ENCODE measurements at regions not wholly inside any gene's neighbourhood (a gene's known extent, or its start where the extent isn't known, plus 50 kb on each side); places are given as distances from the start of the nearest gene placed in this dataset.

DNA sequence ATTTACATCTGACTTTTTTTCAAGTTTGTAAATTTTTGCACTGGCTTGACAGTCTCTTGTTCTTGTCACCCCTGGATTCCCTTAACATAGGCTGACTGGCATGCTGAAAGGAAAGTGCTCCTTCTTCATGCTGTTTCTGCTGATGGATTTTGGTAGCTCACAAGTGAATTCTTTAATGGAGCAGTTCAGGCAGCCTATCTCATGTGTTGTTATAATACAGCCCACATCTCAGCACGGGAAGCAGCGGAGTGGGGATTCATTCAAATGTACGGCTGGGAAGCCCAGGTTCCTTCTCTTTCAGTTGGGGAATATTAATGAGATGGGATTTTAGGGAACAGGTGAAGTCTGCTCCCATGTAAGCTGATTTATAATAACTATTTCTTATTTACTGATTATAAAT lies 142.8 kb downstream of the CD8B2 start:
- no peak for DNase-seq (ENCODE audit: low spot score)

- DNase-seq (ENCODE audit: low spot score) = no peak
These were observed 144.1 kb downstream of the CD8B2 start for GRCh38 chr2:106631281-106631680.

DNA sequence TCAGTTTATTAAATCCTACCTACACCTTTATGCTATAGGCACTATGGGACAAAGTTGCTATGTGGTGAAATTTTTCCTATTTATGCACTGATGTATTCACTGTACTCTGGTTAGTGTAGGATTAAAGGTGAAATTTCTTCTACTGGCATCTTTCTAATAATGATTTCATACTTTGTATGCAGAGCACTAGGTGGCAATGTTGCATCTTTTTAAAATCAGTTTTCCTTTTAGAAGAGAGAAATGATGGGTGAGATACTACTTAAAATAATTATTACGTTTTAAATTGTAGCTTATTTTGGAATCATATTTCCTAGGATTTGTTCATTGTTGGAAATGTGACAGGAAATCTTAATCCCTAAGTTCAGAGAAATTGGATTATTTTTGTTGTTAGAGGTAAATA lies 150.9 kb downstream of the CD8B2 start:
- peak; percentile 17 for DNase-seq (ENCODE audit: low spot score)

DNA sequence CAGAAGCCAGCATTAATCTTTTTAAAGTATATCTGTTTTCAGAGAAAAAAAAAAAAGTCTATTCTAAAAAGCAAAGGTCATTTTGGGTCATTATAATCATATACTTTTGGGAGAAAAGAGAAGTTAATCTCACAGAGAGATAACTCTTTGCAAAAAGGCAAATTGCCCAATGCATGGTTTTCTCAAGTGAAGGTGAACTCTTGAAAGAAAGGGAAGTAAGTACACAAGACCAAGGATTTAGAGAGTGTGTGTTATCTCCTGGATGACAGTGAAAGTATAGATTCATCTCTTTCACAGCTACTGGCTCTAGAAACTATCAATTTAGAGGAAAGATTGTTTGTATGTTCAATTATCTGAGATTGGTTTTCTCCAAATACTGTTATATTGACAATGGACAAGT lies 151.4 kb downstream of the CD8B2 start:
- DNase-seq (ENCODE audit: low spot score) = no peak

DNA sequence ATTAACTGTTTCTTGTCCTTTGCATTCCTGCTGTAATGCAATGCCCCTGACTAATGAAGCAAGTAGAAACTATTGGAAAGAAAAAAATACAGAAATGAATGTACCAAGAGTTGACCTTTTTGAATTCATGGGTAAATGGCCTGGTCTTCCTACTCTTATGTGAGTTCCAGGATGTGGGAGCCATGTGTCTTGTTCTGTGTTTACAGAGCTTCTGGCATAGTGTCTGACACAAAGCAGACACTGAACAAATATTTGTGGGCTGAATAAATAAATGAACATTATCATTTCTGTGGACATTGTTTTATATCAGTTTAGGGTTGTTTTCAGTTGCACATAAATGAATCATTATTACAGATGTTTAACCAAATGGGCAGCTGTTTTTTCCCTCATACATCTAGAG lies 155.5 kb downstream of the CD8B2 start:
- DNase-seq (ENCODE audit: low spot score) = no peak

GRCh38 chr2:106644623-106645022 lies 157.5 kb downstream of the CD8B2 start:
- DNase-seq (ENCODE audit: low spot score) = no peak

DNA sequence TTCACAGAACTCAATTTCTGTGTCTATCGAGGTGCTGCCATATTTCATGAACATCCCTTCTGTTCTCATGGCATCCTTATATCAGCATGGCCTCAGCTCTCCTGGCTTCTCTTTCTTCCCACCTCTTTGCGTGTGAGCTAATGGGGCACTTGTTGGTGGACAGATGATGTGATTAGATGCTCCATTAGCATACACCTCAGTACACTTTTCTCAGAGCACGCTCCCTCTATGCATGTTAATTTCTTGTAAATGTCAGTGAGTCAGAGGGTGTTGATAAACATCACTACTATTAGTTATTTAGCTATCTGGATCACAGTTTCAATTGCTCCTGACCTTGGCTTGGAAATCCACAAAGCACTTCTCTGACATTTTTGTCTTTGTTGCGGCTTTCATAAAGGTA lies 159.4 kb downstream of the CD8B2 start:
- no peak for DNase-seq (ENCODE audit: low spot score)

GRCh38 chr2:106649306-106649705 lies 162.1 kb downstream of the CD8B2 start:
- no peak for DNase-seq (ENCODE audit: low spot score)

DNA sequence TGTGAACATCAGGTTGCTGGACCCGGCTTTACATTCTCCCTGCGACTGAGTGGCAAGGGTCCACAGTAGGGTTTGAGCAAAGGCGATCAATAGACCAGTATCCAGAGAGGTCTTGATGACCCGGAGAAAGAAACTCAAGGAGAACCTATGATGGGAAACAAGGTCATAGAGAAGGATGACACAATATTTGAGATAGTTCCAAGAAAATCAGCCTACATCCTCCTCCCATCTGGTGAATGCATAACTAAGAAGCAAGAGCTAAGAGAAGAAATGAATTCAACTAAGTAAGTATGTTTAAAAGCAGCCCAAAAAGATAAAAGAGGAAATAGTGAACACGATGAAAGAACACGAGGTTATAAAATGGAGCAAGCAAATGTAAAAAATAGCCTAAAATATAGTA lies 166.3 kb downstream of the CD8B2 start:
- DNase-seq (ENCODE audit: low spot score) = no peak

DNA sequence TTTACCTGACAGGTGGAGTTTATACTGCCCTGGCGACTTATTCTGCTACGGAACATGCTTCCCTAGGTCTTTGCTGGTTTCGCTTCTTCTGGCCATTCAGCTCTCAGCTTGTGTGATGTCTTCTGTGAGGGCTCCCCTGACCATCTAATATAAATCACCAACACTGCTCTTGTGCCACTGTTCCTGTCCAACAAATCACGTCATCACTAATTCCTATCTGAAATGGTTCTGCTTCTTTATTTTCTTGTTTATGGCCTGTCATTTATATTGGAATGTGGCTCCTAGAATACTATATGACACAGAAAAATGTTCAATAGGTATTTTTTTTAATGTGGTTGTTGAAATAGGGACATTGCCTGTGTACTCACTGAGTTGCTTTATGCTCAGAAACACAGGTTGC lies 171.5 kb downstream of the CD8B2 start:
- DNase-seq (ENCODE audit: low spot score) = no peak

DNA sequence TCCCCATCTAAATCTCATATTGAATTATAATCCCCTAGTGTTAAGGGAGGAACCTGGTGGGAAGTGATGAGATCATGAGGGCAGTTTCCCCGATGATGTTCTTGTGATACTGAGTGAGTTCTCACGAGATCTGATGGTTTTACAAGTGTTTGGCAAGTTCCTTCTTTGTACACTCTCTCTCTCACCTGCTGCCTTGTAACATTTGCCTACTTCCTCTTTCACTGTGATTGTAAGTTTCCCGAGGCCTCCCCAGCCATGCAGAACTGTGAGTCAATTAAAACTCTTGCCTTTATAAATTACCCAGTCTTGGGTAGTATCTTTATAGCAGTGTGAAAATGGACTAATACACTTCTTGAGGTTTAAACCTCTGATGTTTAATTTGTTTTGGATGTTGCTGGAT lies 177.5 kb downstream of the CD8B2 start:
- no peak for DNase-seq (ENCODE audit: low spot score)

GRCh38 chr2:106667478-106668070 lies 180.4 kb downstream of the CD8B2 start:
- DNase-seq (ENCODE audit: low spot score) = no peak

DNA sequence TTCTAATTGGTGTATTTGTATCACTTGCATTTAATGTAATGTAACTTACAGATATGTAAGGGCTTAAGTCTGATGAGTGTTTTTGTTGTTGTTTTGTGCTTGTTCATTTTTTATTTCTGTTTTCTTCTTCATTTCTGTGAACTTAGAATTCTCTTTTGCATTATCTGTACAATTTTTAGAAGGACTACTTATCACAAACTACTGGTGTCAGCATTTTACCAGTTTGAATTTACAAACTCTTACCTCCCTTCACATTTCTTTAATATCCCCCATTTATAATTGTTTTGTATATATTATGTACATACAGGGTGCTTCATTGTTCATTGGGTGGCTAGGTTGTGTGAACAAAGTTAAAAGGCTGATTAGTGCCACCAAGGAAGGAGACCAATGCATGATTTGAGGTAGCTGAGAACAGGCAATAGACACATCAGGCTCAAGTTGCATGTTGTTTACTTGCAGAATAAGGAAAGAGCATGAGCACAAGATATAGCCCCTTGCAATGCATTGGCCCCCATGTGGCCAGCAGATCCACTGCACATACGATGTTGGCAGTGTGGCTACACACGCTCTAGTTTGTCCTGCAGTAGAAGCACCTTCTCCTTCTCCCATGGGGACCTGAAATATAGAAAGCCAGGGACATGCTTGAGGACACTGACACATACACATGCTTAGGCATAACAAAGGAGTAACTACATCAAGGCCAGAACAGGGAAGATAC lies 198.2 kb downstream of the CD8B2 start:
- no peak for DNase-seq (ENCODE audit: low spot score)

DNA sequence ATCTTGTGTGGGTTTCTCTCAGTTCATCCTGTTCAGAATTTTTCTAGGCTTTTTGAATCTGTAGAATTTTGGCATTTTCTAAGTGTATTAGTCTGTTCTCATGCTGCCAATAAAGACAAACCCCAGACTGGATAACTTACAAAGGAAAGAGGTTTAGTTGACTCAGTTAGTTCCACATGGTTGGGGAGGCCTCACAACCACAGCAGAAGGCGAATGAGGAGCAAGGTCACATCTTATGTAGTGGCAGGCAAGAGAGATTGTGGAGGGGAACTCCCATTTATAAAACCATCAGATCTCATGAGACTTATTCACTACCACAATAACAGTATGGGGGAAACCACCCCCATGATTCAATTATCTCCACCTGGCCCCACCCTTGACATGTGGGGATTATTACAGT lies 199.2 kb downstream of the ST6GAL2 start:
- no peak for DNase-seq (ENCODE audit: low spot score)

GRCh38 chr2:106694964-106695470 lies 190.9 kb downstream of the ST6GAL2 start:
- DNase-seq (ENCODE audit: low spot score) = no peak

DNA sequence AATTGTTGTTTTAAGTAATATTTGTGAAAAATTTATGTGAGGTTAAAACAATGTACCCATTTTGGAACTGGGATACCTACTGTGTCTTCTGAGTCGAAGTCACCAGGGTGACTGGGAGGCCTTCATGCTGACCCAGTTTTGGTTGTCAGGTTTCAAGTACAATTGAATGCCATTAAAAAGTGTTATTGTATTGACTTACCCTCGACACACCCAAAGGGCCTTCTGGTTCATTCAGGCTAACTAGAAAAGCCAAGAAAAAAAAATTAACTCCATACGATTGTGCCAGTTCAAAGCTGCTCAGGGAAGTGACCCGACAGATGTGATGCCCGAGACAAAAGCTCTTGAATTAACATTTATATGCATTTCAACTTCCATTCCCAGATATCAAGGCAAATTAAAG lies 190.0 kb downstream of the ST6GAL2 start:
- DNase-seq (ENCODE audit: low spot score) = no peak

- DNase-seq (ENCODE audit: low spot score) = no peak
These were observed 185.4 kb downstream of the ST6GAL2 start for GRCh38 chr2:106700616-106701015.

GRCh38 chr2:106701203-106702022 lies 184.6 kb downstream of the ST6GAL2 start:
- no peak for DNase-seq (ENCODE audit: low spot score)

DNA sequence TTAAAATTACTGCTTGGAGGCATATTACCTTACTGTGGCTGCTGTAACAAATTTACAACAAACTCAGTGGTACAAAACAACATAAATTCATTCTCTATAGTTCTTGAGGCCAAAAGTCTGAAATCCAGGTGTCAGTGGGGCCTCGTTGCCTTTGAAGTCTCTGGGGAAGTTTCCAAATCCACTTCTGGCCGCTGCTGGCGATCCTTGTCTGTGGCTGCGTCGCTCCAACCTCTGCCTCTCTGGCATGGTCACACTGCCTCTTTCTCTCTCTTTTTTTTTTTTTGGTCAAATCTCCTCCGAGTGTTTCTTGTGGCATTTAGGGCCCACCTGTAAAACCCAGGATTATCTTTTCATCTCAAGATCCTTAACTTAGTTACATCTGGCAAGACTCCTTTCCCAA lies 182.8 kb downstream of the ST6GAL2 start:
- no peak for DNase-seq (ENCODE audit: low spot score)

DNA sequence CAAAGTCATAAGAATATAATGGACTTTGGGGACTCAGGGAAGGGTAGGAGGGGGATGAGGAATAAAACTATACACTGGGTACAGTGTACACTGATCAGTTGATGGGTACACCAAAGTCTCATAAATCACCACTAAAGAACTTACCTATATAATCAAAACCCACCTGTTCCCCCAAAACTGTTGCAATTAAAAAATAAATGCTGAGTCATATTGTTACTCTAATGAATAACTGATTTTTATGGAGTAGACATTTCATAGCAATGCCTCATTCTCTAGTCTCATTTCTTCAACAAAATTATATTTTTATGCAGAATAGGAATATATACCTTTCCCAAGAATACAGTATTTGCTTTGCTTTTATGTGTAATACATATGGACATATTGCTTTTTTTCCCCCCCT lies 181.2 kb downstream of the ST6GAL2 start:
- no peak for DNase-seq (ENCODE audit: low spot score)

DNA sequence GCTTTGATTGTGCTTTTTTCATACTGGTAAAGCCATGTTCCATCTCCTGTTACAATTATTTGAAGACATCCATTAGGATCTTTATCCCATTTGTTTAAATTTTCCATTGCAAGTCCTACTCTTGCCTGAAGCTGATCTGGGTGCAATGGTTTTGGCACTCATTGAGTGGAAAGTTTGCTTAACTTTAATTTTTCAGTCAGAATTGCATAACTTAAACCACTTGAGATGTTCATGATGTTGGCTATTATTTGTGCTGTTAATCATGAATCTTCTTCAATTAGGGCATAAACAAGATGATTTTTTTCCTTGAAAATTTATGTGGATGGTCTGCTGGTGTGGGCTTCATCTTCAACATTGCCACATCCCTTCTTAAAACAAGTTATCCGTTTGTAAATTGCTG lies 180.1 kb downstream of the ST6GAL2 start:
- no peak for DNase-seq (ENCODE audit: low spot score)

DNA sequence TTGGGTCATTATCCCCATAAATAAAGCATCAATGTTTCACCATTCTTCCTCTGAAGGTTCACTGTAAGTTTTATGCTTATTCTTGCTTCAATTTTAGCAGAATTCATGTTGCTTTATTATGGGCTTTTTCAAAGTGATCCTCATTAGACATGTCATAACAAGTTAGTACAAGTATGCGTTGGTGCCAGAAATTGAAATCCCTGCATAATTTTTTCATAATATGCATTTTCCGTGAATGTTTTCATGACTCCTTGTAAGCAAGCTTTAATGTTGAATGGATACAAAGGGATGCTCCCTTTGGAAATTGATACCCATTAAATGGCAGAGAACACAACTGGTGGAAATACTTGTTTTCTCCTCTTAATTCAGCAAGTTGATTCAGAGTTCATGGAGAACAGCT lies 179.7 kb downstream of the ST6GAL2 start:
- no peak for DNase-seq (ENCODE audit: low spot score)

GRCh38 chr2:106708209-106708608 lies 177.8 kb downstream of the ST6GAL2 start:
- DNase-seq (ENCODE audit: low spot score) = no peak

Data from kidney capillary endothelial cell (primary cell).